H1 (cell line): ENCODE measurements at regions not wholly inside any gene's neighbourhood (a gene's known extent, or its start where the extent isn't known, plus 50 kb on each side); places are given as distances from the start of the nearest gene placed in this dataset.

Experiments
- CTCF ChIA-PET: fragments of 300-600 bp; sonication (Branson Sonifier 250); formaldehyde crosslinking; loops from one replicate; lab custom pipeline; 2021; ENCODE audit not compliant: partially characterized antibody; lab: Charles Lee
- POLR2A ChIA-PET: fragments of 300-600 bp; sonication (Branson Sonifier 250); formaldehyde crosslinking; loops from one replicate; lab custom pipeline; 2021; ENCODE audit warnings: inconsistent platforms; ENCODE audit not compliant: partially characterized antibody; lab: Charles Lee
- DNase-seq, 2 experiments: peaks; one replicate each; pipeline versions ENCODE4 v3.0.0 to v3.0.0-alpha.2; 2010 to 2022; ENCODE audit warnings: low spot score in 2 of 2, low read depth in 1 of 2, mixed read lengths in 1 of 2
- FAIRE-seq: peaks from 2 replicates; lab custom pipeline; 2011; peaks lifted over from hg19 to GRCh38; lab: Jason Lieb, UNC
- H2AFZ ChIP-seq: 2 replicates; pipeline ENCODE4 v1.8.1; 2012; ENCODE audit warnings: low read length, inconsistent platforms
- H2AK5ac ChIP-seq: 2 replicates; pipeline ENCODE4 v1.6.1; 2013; ENCODE audit warnings: low read depth, low read length
- H2BK120ac ChIP-seq: replicated peaks from 2 replicates; pipeline ENCODE3; 2013; ENCODE audit warnings: low read depth, low read length, inconsistent platforms
- H2BK12ac ChIP-seq: 2 replicates; pipeline ENCODE4 v1.6.1; 2013; ENCODE audit warnings: low read depth, low read length
- H2BK15ac ChIP-seq: 2 replicates; pipeline ENCODE4 v1.6.1; 2013; ENCODE audit warnings: low read length
- H2BK20ac ChIP-seq: 2 replicates; pipeline ENCODE4 v1.6.1; 2013; ENCODE audit warnings: low read length
- H2BK5ac ChIP-seq: 2 replicates; pipeline ENCODE4 v1.6.1; 2013; ENCODE audit warnings: low read depth, low read length
- H3K14ac ChIP-seq: 2 replicates; pipeline ENCODE4 v1.6.1; 2013; ENCODE audit warnings: inconsistent platforms; ENCODE audit not compliant: insufficient read length
- H3K18ac ChIP-seq: 2 replicates; pipeline ENCODE4 v1.6.1; 2013; ENCODE audit warnings: low read length; ENCODE audit errors: extremely low read depth
- H3K23ac ChIP-seq: 2 replicates; pipeline ENCODE4 v1.6.1; 2013; ENCODE audit warnings: inconsistent platforms; ENCODE audit not compliant: insufficient read length
- H3K23me2 ChIP-seq: 2 replicates; pipeline ENCODE4 v1.6.1; 2013; ENCODE audit warnings: low read depth, low read length
- H3K27ac ChIP-seq: 2 replicates; pipeline ENCODE4 v1.6.1; 2011; ENCODE audit warnings: low read depth, low read length, inconsistent platforms
- H3K27me3 ChIP-seq, 4 experiments: replicated peaks in 1 of 4; 1 replicate in 1 of 4; 2 replicates in 3 of 4; pipeline versions ENCODE4 v1.6.1 to v1.8.1; 2011 to 2013; ENCODE audit warnings: low read length in 3 of 4, mild to moderate bottlenecking in 3 of 4, inconsistent platforms in 2 of 4, mixed read lengths in 2 of 4, moderate library complexity in 1 of 4; ENCODE audit not compliant: control insufficient read depth in 3 of 4, insufficient read depth in 3 of 4; ENCODE audit errors: extremely low read depth in 1 of 4
- H3K36me3 ChIP-seq, 4 experiments: 2 replicates each; pipeline versions ENCODE4 v1.6.1 to v1.8.1; 2011 to 2013; ENCODE audit warnings: mild to moderate bottlenecking in 4 of 4, low read length in 3 of 4, moderate library complexity in 2 of 4, control low read depth in 1 of 4, inconsistent platforms in 1 of 4; ENCODE audit not compliant: insufficient read depth in 4 of 4, control insufficient read depth in 2 of 4
- H3K4ac ChIP-seq: replicated peaks from 2 replicates; pipeline ENCODE3; 2013; ENCODE audit warnings: low read length, low read depth, mixed read lengths, inconsistent platforms; ENCODE audit not compliant: insufficient read length
- H3K4me1 ChIP-seq, 4 experiments: replicated peaks in 1 of 4; 1 replicate in 1 of 4; 2 replicates in 3 of 4; pipeline versions ENCODE4 v1.6.1 to v1.8.1; 2011 to 2013; ENCODE audit warnings: low read length in 3 of 4, inconsistent platforms in 2 of 4, mixed read lengths in 1 of 4; ENCODE audit not compliant: insufficient read depth in 4 of 4, control insufficient read depth in 3 of 4
- H3K4me2 ChIP-seq, 2 experiments: 2 replicates each; pipeline versions ENCODE4 v1.6.1 to v1.8.1; 2011 to 2013; ENCODE audit warnings: low read depth in 2 of 2, low read length in 2 of 2, control low read depth in 1 of 2, inconsistent platforms in 1 of 2, mild to moderate bottlenecking in 1 of 2; ENCODE audit not compliant: insufficient read depth in 1 of 2
- H3K4me3 ChIP-seq, 4 experiments: fragments of 200-600, 300-600 bp in 1 of 4; sonication (generic), shearing (Covaris generic), sonication (Bioruptor Twin) in 1 of 4; 2 replicates each; pipeline versions ENCODE4 v1.5.1 to v1.8.1; 2011 to 2016; ENCODE audit warnings: low read length in 4 of 4, low read depth in 3 of 4, control low read depth in 2 of 4, inconsistent platforms in 2 of 4, mild to moderate bottlenecking in 2 of 4, mixed read lengths in 1 of 4, moderate library complexity in 1 of 4; ENCODE audit not compliant: insufficient read depth in 2 of 4; ENCODE audit errors: extremely low read depth in 1 of 4
- H3K56ac ChIP-seq: replicated peaks from 2 replicates; pipeline ENCODE3; 2013; ENCODE audit warnings: low read depth, mild to moderate bottlenecking, mixed read lengths, low read length, inconsistent platforms; ENCODE audit not compliant: insufficient read length
- H3K79me1 ChIP-seq: 2 replicates; pipeline ENCODE4 v1.6.1; 2013; ENCODE audit warnings: low read depth, low read length, control low read depth
- H3K79me2 ChIP-seq, 2 experiments: 2 replicates each; pipeline versions ENCODE4 v1.6.1 to v1.8.1; 2012 to 2013; ENCODE audit warnings: low read length in 2 of 2, mild to moderate bottlenecking in 2 of 2, inconsistent platforms in 1 of 2; ENCODE audit not compliant: insufficient read depth in 2 of 2, control insufficient read depth in 1 of 2
- H3K9ac ChIP-seq, 4 experiments: replicated peaks in 1 of 4; 1 replicate in 1 of 4; 2 replicates in 3 of 4; pipeline versions ENCODE4 v1.6.1 to v1.8.1; 2011 to 2013; ENCODE audit warnings: low read depth in 3 of 4, low read length in 3 of 4, control low read depth in 2 of 4, mild to moderate bottlenecking in 2 of 4, moderate library complexity in 2 of 4, inconsistent platforms in 1 of 4; ENCODE audit errors: extremely low read depth in 1 of 4
- H3K9me3 ChIP-seq, 2 experiments: 2 replicates each; pipeline versions ENCODE4 v1.6.1 to v1.8.1; 2012 to 2013; ENCODE audit warnings: mild to moderate bottlenecking in 2 of 2, moderate library complexity in 2 of 2, control low read depth in 1 of 2, inconsistent platforms in 1 of 2, low read depth in 1 of 2, low read length in 1 of 2, mixed read lengths in 1 of 2; ENCODE audit not compliant: insufficient read depth in 2 of 2
- H4K20me1 ChIP-seq, 2 experiments: replicated peaks in 1 of 2; 2 replicates each; pipeline versions ENCODE3 to v1.8.1; 2011 to 2013; ENCODE audit warnings: inconsistent platforms in 2 of 2, low read length in 2 of 2, mild to moderate bottlenecking in 1 of 2; ENCODE audit not compliant: insufficient read depth in 2 of 2, control insufficient read depth in 1 of 2
- H4K5ac ChIP-seq: 2 replicates; pipeline ENCODE4 v1.6.1; 2013; ENCODE audit warnings: low read length, low read depth, mixed read lengths, inconsistent platforms; ENCODE audit not compliant: insufficient read length
- H4K8ac ChIP-seq: 2 replicates; pipeline ENCODE4 v1.8.0; 2013; ENCODE audit warnings: mild to moderate bottlenecking, moderate library complexity, low read length, inconsistent platforms; ENCODE audit not compliant: insufficient read depth; ENCODE audit errors: extremely low read depth
- H4K91ac ChIP-seq: replicated peaks from 2 replicates; pipeline ENCODE3; 2013; ENCODE audit warnings: low read length, mixed read lengths, inconsistent platforms; ENCODE audit not compliant: insufficient read length
- BRCA1 ChIP-seq: IDR thresholded peaks from 2 replicates; pipeline ENCODE4 v1.6.1; 2012; ENCODE audit warnings: low read depth, low read length, improper control_type of control experiment
- CTBP2 ChIP-seq: IDR thresholded peaks from 2 replicates; pipeline ENCODE4 v1.7.0; 2011; ENCODE audit warnings: borderline replicate concordance, mild to moderate bottlenecking, moderate library complexity, mixed read lengths, low read length; ENCODE audit not compliant: insufficient read depth, insufficient read length
- EGR1 ChIP-seq: IDR thresholded peaks from 2 replicates; pipeline ENCODE4 v1.6.1; 2011; ENCODE audit warnings: low read depth, low read length, borderline replicate concordance
- JUN ChIP-seq: IDR thresholded peaks from 2 replicates; pipeline ENCODE4 v1.6.1; 2011; ENCODE audit warnings: low read depth, mild to moderate bottlenecking, improper control_type of control experiment, low read length
- JUND ChIP-seq: IDR thresholded peaks from 2 replicates; pipeline ENCODE4 v1.6.1; 2011; ENCODE audit warnings: mild to moderate bottlenecking, improper control_type of control experiment, low read length
- KDM5A ChIP-seq: fragments of 200-600 bp; IDR thresholded peaks from 2 replicates; pipeline ENCODE4 v1.7.1; 2012; ENCODE audit warnings: mild to moderate bottlenecking, low read length, inconsistent platforms, mixed read lengths
- MAX ChIP-seq: IDR thresholded peaks from 2 replicates; pipeline ENCODE4 v1.6.1; 2012; ENCODE audit warnings: inconsistent platforms
- NANOG ChIP-seq: IDR thresholded peaks from 2 replicates; pipeline ENCODE4 v1.6.1; 2011; ENCODE audit warnings: low read length, low read depth, mild to moderate bottlenecking, inconsistent platforms; ENCODE audit not compliant: insufficient read depth, poor library complexity, severe bottlenecking
- POU5F1 ChIP-seq: IDR thresholded peaks from 2 replicates; pipeline ENCODE4 v1.6.1; 2011; ENCODE audit warnings: low read depth, mild to moderate bottlenecking, low read length, moderate library complexity
- RAD21 ChIP-seq, 2 experiments: IDR thresholded peaks in 1 of 2; conservative IDR thresholded peaks in 1 of 2; 2 replicates each; pipeline ENCODE4 v1.6.1; 2011; ENCODE audit warnings: low read depth in 2 of 2, low read length in 2 of 2, improper control_type of control experiment in 1 of 2, inconsistent platforms in 1 of 2, mild to moderate bottlenecking in 1 of 2, moderate library complexity in 1 of 2
- RFX5 ChIP-seq: IDR thresholded peaks from 2 replicates; pipeline ENCODE4 v1.6.1; 2011; ENCODE audit warnings: low read depth, low read length, improper control_type of control experiment, borderline replicate concordance
- SRF ChIP-seq: IDR thresholded peaks from 2 replicates; pipeline ENCODE4 v1.6.1; 2011; ENCODE audit warnings: mild to moderate bottlenecking, low read depth, low read length, moderate library complexity
- TBP ChIP-seq: IDR thresholded peaks from 2 replicates; pipeline ENCODE4 v1.6.1; 2011; ENCODE audit warnings: low read depth, low read length, improper control_type of control experiment
- WGBS, 2 experiments: shearing (Covaris generic) in 1 of 2; methylation state at CpG; one replicate each; pipeline versions ENCODE4 v1.1.6 to v1.1.7; 2013 to 2015; ENCODE audit warnings: low lambda C conversion rate in 2 of 2, mixed read lengths in 2 of 2, inconsistent platforms in 1 of 2, low coverage in 1 of 2, missing lambda C conversion rate in 1 of 2; ENCODE audit not compliant: insufficient replicate concordance in 2 of 2, insufficient coverage in 1 of 2, insufficient read length in 1 of 2; ENCODE audit errors: extremely low coverage in 1 of 2, missing lambda C conversion rate in 1 of 2; 5-methylcytosine and 5-hydroxymethylcytosine counted together
- TF ChIP-seq, protein P1 (sequence below): IDR thresholded peaks from 2 replicates; pipeline ENCODE4 v1.6.1; 2011; ENCODE audit warnings: low read depth, mild to moderate bottlenecking, low read length; ENCODE audit not compliant: insufficient read depth

DNA sequence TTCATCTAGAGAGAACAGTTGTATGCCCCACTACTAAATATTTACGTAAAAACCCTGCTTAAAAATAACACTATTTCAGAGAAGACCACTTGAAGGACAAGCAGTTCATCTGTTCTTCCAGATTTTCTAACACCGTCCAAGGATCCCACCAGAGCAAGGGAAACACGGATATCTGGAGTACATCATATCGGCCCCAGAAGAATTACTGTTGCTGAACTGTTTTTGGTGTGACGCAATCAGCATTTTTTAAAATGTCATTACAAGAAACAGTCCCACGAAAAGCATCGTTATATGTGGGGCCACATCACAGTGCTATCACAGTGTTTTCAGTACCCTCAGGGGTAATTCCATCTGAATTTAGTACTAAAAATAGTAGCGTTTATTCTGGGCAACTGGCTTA, 134.5 kb upstream of the PKDCC start:
- DNase-seq (no peak), FAIRE-seq (no peak)
- Histone ChIP-seq H3K79me2 (no peaks in the 10 kb centered on the region), H3K4ac (no peak overlapping the region), H3K27me3 (no peaks in the 10 kb centered on the region), H2BK5ac (no peak overlapping the region), H3K18ac (no peak overlapping the region), H3K4me2 (no peak overlapping the region), H4K91ac (no peak overlapping the region), H3K56ac (no peak overlapping the region), H3K4me3 (no peak overlapping the region), H3K23ac (no peak overlapping the region), H2BK20ac (no peak overlapping the region), H4K8ac (no peak overlapping the region), H3K79me1 (no peaks in the 10 kb centered on the region), H3K9me3 (no peaks in the 10 kb centered on the region), H4K5ac (no peak overlapping the region), H3K23me2 (no peaks in the 10 kb centered on the region), H2AK5ac (no peak overlapping the region), H3K4me1 (no peaks in the 10 kb centered on the region), H3K36me3 (no peaks in the 10 kb centered on the region), H2BK120ac (no peak overlapping the region), H3K14ac (no peak overlapping the region), H3K27ac (no peak overlapping the region), H3K9ac (no peak overlapping the region), H4K20me1 (no peaks in the 10 kb centered on the region), H2BK12ac (no peak overlapping the region), H2BK15ac (no peak overlapping the region), H2AFZ (no peak overlapping the region)
- ChIA-PET CTCF (no interaction called here), POLR2A (no interaction called here)
- WGBS, 2 experiments: 89% methylated on average over 8 of the region's 8 CpGs; no CpG with 5 or more reads in 1 of the 2 experiments
- no peak for TF ChIP-seq TBP
- TF ChIP-seq, protein P1, sequence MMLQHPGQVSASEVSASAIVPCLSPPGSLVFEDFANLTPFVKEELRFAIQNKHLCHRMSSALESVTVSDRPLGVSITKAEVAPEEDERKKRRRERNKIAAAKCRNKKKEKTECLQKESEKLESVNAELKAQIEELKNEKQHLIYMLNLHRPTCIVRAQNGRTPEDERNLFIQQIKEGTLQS: no peak
- TF ChIP-seq RFX5: no peak
- no peak for TF ChIP-seq JUND
- no peak for TF ChIP-seq SRF
- no peak for TF ChIP-seq BRCA1
- no peak for TF ChIP-seq MAX
- TF ChIP-seq RAD21 (IDR thresholded peaks at IDR 0.05 in 1 of 2, conservative IDR thresholded peaks at IDR 0.05 in 1 of 2; ENCODE audit: low read depth in 2 of 2, low read length in 2 of 2): no peak
- no peak for TF ChIP-seq JUN
- no peak for TF ChIP-seq KDM5A
- TF ChIP-seq CTBP2: no peak
- TF ChIP-seq EGR1: no peak
- TF ChIP-seq POU5F1: no peak
- TF ChIP-seq NANOG: no peak
